ENCODE measurements at regions not wholly inside any gene's neighbourhood (a gene's known extent, or its start where the extent isn't known, plus 50 kb on each side); places are given as distances from the start of the nearest gene placed in this dataset.

DNA sequence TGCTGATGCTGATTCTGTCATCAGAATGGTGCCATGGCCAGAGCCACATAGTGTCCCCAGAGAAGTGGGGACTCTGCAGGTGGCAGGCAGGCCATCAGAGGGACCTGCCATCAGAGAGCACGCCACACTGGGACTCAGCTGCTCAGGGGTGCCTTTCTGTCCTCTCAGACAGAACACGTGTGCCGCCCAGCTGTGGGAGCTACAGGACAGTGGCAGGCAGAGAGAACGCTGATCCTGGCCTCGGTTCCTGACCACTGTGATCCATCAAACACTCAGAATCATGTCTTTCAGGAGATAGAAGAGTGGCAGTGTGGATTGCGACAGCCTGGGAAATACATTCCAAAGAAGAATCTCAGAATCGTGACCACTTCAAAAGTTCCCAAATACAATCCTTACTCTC lies 497.2 kb upstream of the SALL3 start:
- no peak for TF ChIP-seq EZH2 (IDR thresholded peaks at IDR 0.05; ENCODE audit: borderline replicate concordance, insufficient read depth, low read length, poor library complexity, severe bottlenecking)
- TF ChIP-seq, protein P1, sequence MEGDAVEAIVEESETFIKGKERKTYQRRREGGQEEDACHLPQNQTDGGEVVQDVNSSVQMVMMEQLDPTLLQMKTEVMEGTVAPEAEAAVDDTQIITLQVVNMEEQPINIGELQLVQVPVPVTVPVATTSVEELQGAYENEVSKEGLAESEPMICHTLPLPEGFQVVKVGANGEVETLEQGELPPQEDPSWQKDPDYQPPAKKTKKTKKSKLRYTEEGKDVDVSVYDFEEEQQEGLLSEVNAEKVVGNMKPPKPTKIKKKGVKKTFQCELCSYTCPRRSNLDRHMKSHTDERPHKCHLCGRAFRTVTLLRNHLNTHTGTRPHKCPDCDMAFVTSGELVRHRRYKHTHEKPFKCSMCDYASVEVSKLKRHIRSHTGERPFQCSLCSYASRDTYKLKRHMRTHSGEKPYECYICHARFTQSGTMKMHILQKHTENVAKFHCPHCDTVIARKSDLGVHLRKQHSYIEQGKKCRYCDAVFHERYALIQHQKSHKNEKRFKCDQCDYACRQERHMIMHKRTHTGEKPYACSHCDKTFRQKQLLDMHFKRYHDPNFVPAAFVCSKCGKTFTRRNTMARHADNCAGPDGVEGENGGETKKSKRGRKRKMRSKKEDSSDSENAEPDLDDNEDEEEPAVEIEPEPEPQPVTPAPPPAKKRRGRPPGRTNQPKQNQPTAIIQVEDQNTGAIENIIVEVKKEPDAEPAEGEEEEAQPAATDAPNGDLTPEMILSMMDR (IDR thresholded peaks at IDR 0.05; ENCODE audit: poor library complexity, severe bottlenecking), result no peak
- no peak for TF ChIP-seq TAF1 (IDR thresholded peaks at IDR 0.05; ENCODE audit: low read depth)
- TF ChIP-seq POLR2AphosphoS5 (IDR thresholded peaks at IDR 0.05), result no peak
- no peak for TF ChIP-seq MXI1 (conservative IDR thresholded peaks at IDR 0.05; ENCODE audit: poor library complexity, severe bottlenecking)
